GM12878 (cell line): ENCODE measurements at regions not wholly inside any gene's neighbourhood (a gene's known extent, or its start where the extent isn't known, plus 50 kb on each side); places are given as distances from the start of the nearest gene placed in this dataset.

Experiments used
- ATAC-seq: fragments of 200-7000 bp; cut with Tn5 transposase; 3 replicates; pipeline ENCODE4 v1.9.1; 2020; ENCODE audit warnings: mild to moderate bottlenecking, moderate library complexity
- BruUV-seq: library from RNA; stranded (reverse); fragments of 400-500 nt; replicated peaks from 2 replicates; lab custom pipeline; 2021; lab: Mats Ljungman, UMichigan
- CTCF ChIA-PET: fragments of 300-600 bp; sonication (Branson Sonifier 250); formaldehyde crosslinking; extraction: SDS; loops from one replicate; lab custom pipeline; 2021; ENCODE audit warnings: inconsistent platforms; lab: Yijun Ruan, JAX
- POLR2A ChIA-PET: fragments of 350-600 bp; formaldehyde crosslinking; extraction: SDS; loops from one replicate; lab custom pipeline; 2021; ENCODE audit warnings: inconsistent platforms; lab: Charles Lee
- RAD21 ChIA-PET: fragments of 300-600 bp; sonication (Branson Sonifier 250); formaldehyde crosslinking; loops from one replicate; lab custom pipeline; 2023; ENCODE audit warnings: antibody characterized with exemption; ENCODE audit not compliant: unreplicated experiment; lab: Charles Lee
- SMC1A ChIA-PET: fragments of 300-600 bp; sonication (Branson Sonifier 250); formaldehyde crosslinking; loops from one replicate; lab custom pipeline; 2023; ENCODE audit not compliant: unreplicated experiment, uncharacterized antibody; lab: Charles Lee
- DNase-seq: peaks from one replicate; pipeline ENCODE4 v3.0.0-alpha.2; 2011; ENCODE audit warnings: low read depth, low spot score
- FAIRE-seq: peaks from 3 replicates; lab custom pipeline; 2011; peaks lifted over from hg19 to GRCh38; lab: Jason Lieb, UNC
- H2AFZ ChIP-seq: 2 replicates; pipeline ENCODE4 v1.6.0; 2011; ENCODE audit warnings: low read depth, low read length, control low read depth; ENCODE audit not compliant: control insufficient read depth
- H3K27ac ChIP-seq: 2 replicates; pipeline ENCODE4 v1.5.1; 2011; ENCODE audit warnings: control low read depth; ENCODE audit not compliant: control insufficient read depth, insufficient read depth
- H3K27me3 ChIP-seq, 2 experiments: replicated peaks in 1 of 2; 2 replicates each; pipeline versions ENCODE4 v1.6.0 to v1.6.1; 2011; ENCODE audit warnings: low read length in 1 of 2; ENCODE audit not compliant: control insufficient read depth in 2 of 2, insufficient read depth in 2 of 2
- H3K36me3 ChIP-seq, 2 experiments: 2 replicates each; pipeline ENCODE4 v1.5.1; 2011; ENCODE audit warnings: low read length in 1 of 2; ENCODE audit not compliant: control insufficient read depth in 2 of 2, insufficient read depth in 2 of 2
- H3K4me1 ChIP-seq: 2 replicates; pipeline ENCODE4 v1.6.1; 2011; ENCODE audit warnings: mild to moderate bottlenecking, low read length, moderate library complexity, mixed read lengths; ENCODE audit not compliant: control insufficient read depth, insufficient read depth
- H3K4me2 ChIP-seq: 2 replicates; pipeline ENCODE4 v1.6.0; 2011; ENCODE audit warnings: control low read depth; ENCODE audit not compliant: control insufficient read depth, insufficient read depth
- H3K4me3 ChIP-seq: fragments of 200-600 bp; sonication (generic); 2 replicates; pipeline ENCODE4 v1.5.1; 2016
- H3K79me2 ChIP-seq: 2 replicates; pipeline ENCODE4 v1.6.0; 2011; ENCODE audit warnings: low read length; ENCODE audit not compliant: control insufficient read depth, insufficient read depth
- H3K9ac ChIP-seq: 2 replicates; pipeline ENCODE4 v1.8.0; 2011; ENCODE audit warnings: low read length, control low read depth, mixed read lengths; ENCODE audit not compliant: control insufficient read depth, insufficient read depth
- H3K9me3 ChIP-seq: replicated peaks from 3 replicates; pipeline ENCODE4 v1.5.1; 2011; ENCODE audit warnings: mild to moderate bottlenecking, low read length; ENCODE audit not compliant: control insufficient read depth, insufficient read depth
- H4K20me1 ChIP-seq: 2 replicates; pipeline ENCODE4 v1.6.0; 2011; ENCODE audit not compliant: control insufficient read depth, insufficient read depth
- E4F1 ChIP-seq: fragments of 450-650 bp; IDR thresholded peaks from 2 replicates; pipeline ENCODE4 v1.6.1; 2018; ENCODE audit warnings: borderline replicate concordance, mild to moderate bottlenecking; ENCODE audit not compliant: partially characterized antibody
- ELK1 ChIP-seq: IDR thresholded peaks from 2 replicates; pipeline ENCODE4 v1.6.1; 2012; ENCODE audit warnings: low read depth, low read length, improper control_type of control experiment
- HDAC2 ChIP-seq: fragments of 200-600 bp; sonication (generic); IDR thresholded peaks from 2 replicates; pipeline ENCODE4 v1.6.1; 2017
- POU2F2 ChIP-seq: IDR thresholded peaks from 3 replicates; pipeline ENCODE4 v1.6.1; 2011; ENCODE audit warnings: low read depth, mild to moderate bottlenecking, low read length, borderline replicate concordance
- SIN3A ChIP-seq: IDR thresholded peaks from 2 replicates; pipeline ENCODE4 v1.6.1; 2012; ENCODE audit warnings: low read depth, low read length, improper control_type of control experiment
- SMAD1 ChIP-seq: fragments of 450-650 bp; IDR thresholded peaks from 2 replicates; pipeline ENCODE4 v1.6.1; 2018; ENCODE audit warnings: mild to moderate bottlenecking, low read depth; ENCODE audit not compliant: partially characterized antibody
- SMAD5 ChIP-seq: IDR thresholded peaks from 2 replicates; pipeline ENCODE4 v1.6.1; 2016; ENCODE audit warnings: antibody characterized with exemption, low read depth
- STAT1 ChIP-seq: fragments of 450-650 bp; conservative IDR thresholded peaks from 2 replicates; pipeline ENCODE4 v1.6.1; 2014; ENCODE audit warnings: antibody characterized with exemption, mild to moderate bottlenecking
- WGBS: methylation state at CpG from one replicate; pipeline ENCODE4 v1.1.6; 2016; ENCODE audit warnings: low lambda C conversion rate; ENCODE audit not compliant: insufficient replicate concordance, insufficient coverage; ENCODE audit errors: missing lambda C conversion rate; 5-methylcytosine and 5-hydroxymethylcytosine counted together
- in situ Hi-C: fragments of 300-500 bp; cut with MboI; formaldehyde crosslinking; loops from 9 replicates; pipeline ENCODE4 v1.14.3; 2018; ENCODE audit warnings: mixed read lengths
- intact Hi-C: fragments of 100-400 bp; cut with micrococcal nuclease; formaldehyde crosslinking; loops from one replicate; pipeline ENCODE4 v1.14.2; 2022; ENCODE audit not compliant: unreplicated experiment

- Histone ChIP-seq H3K4me1 (no peaks in the 10 kb centered on the region), H3K36me3 (no peaks in the 10 kb centered on the region), H3K9me3 (no peaks in the 10 kb centered on the region; the same call in 2 of the 3 replicates), H4K20me1 (no peaks in the 10 kb centered on the region), H3K27me3 (peaks cover 0 to 2% of the 10 kb centered on the region in 2 experiments; a peak in 2 of 4 replicates), H3K79me2 (no peaks in the 10 kb centered on the region), H3K9ac (no peak overlapping the region), H2AFZ (no peak overlapping the region), H3K4me2 (no peak overlapping the region), H3K27ac (no peak overlapping the region), H3K4me3 (no peak overlapping the region)
- ChIA-PET CTCF (interaction anchor here (0.7 to 1.7 kb wide), 6 partner anchors 12 to 240 kb away, joined by 3 to 4 read pairs (median 4); no protein-coding TSS in a partner anchor), RAD21 (no interaction called here), POLR2A (interaction anchor here (0.6 kb wide), 1 partner anchor 188 kb away, joined by 4 read pairs; no protein-coding TSS in a partner anchor), SMC1A (no interaction called here)
- FAIRE-seq (no peak), DNase-seq (no peak), ATAC-seq (no peak)
- intact Hi-C loops, result loop anchor here (10.0 kb wide), 1 partner anchor 53 kb away; no protein-coding TSS in a partner anchor
- no TSS peak for BruUV-seq
- 90% methylated on average over 2 of the region's 2 CpGs for WGBS
- TF ChIP-seq SIN3A, result no peak
- no peak for TF ChIP-seq STAT1
- TF ChIP-seq HDAC2, result no peak
- no peak for TF ChIP-seq E4F1
- no peak for TF ChIP-seq SMAD1
- no peak for TF ChIP-seq SMAD5
- no peak for TF ChIP-seq POU2F2
- TF ChIP-seq ELK1, result no peak
- in situ Hi-C loops, result no loop called here
These were observed 83.3 kb upstream of the SLC66A3 start for GRCh38 chr2:11071939-11072338.
